Mesendoderm (in vitro differentiated cells): ENCODE measurements at regions not wholly inside any gene's neighbourhood (a gene's known extent, or its start where the extent isn't known, plus 50 kb on each side); places are given as distances from the start of the nearest gene placed in this dataset.
A peak's percentile ranks its signal among the peaks of the same experiment; 100 is the strongest.

Experiments
- DNase-seq: peaks from one replicate; pipeline ENCODE4 v3.0.0; 2013
- H2AK5ac ChIP-seq: 2 replicates; pipeline ENCODE4 v1.6.1; 2013; ENCODE audit warnings: low read length, inconsistent platforms
- H2BK120ac ChIP-seq: 2 replicates; pipeline ENCODE4 v1.6.1; 2013; ENCODE audit warnings: low read depth, mild to moderate bottlenecking, low read length, moderate library complexity, mixed read lengths
- H2BK15ac ChIP-seq: replicated peaks from 2 replicates; pipeline ENCODE4 v1.6.1; 2013; ENCODE audit warnings: low read depth, mild to moderate bottlenecking, moderate library complexity
- H2BK5ac ChIP-seq: 2 replicates; pipeline ENCODE4 v1.6.1; 2013; ENCODE audit warnings: low read length, inconsistent platforms
- H3K18ac ChIP-seq: 2 replicates; pipeline ENCODE4 v1.6.1; 2013; ENCODE audit warnings: mild to moderate bottlenecking, low read length, mixed read lengths
- H3K23ac ChIP-seq: one replicate; pipeline ENCODE4 v1.6.1; 2013; ENCODE audit warnings: low read length
- H3K27ac ChIP-seq: 2 replicates; pipeline ENCODE4 v1.5.1; 2013; ENCODE audit warnings: low read depth, mild to moderate bottlenecking, inconsistent platforms, low read length, moderate library complexity
- H3K27me3 ChIP-seq: 2 replicates; pipeline ENCODE4 v1.6.1; 2013; ENCODE audit warnings: low read length, control low read depth, mild to moderate bottlenecking, inconsistent platforms; ENCODE audit not compliant: insufficient read depth, poor library complexity
- H3K36me3 ChIP-seq: 2 replicates; pipeline ENCODE4 v1.6.1; 2013; ENCODE audit warnings: low read length, inconsistent platforms; ENCODE audit not compliant: control insufficient read depth, insufficient read depth
- H3K4ac ChIP-seq: one replicate; pipeline ENCODE4 v1.6.1; 2013; ENCODE audit warnings: low read depth, mild to moderate bottlenecking, low read length, moderate library complexity
- H3K4me1 ChIP-seq: 2 replicates; pipeline ENCODE4 v1.6.1; 2013; ENCODE audit warnings: low read depth, low read length, inconsistent platforms; ENCODE audit not compliant: control insufficient read depth
- H3K4me2 ChIP-seq: 2 replicates; pipeline ENCODE4 v1.6.1; 2013; ENCODE audit warnings: low read length
- H3K4me3 ChIP-seq: 2 replicates; pipeline ENCODE4 v1.5.1; 2013; ENCODE audit warnings: mild to moderate bottlenecking, low read length
- H3K56ac ChIP-seq: one replicate; pipeline ENCODE4 v1.6.1; 2013; ENCODE audit warnings: low read length
- H3K79me1 ChIP-seq: 2 replicates; pipeline ENCODE4 v1.6.1; 2013; ENCODE audit warnings: low read length, inconsistent platforms
- H3K79me2 ChIP-seq: 2 replicates; pipeline ENCODE4 v1.6.1; 2013; ENCODE audit warnings: mild to moderate bottlenecking, low read length; ENCODE audit not compliant: control insufficient read depth, insufficient read depth
- H3K9ac ChIP-seq: 2 replicates; pipeline ENCODE4 v1.6.1; 2013; ENCODE audit warnings: low read length, inconsistent platforms
- H4K5ac ChIP-seq: one replicate; pipeline ENCODE4 v1.6.1; 2013; ENCODE audit warnings: low read length
- H4K8ac ChIP-seq: one replicate; pipeline ENCODE4 v1.6.1; 2013; ENCODE audit warnings: low read depth, mild to moderate bottlenecking, control low read depth, low read length, moderate library complexity
- WGBS: extraction: QIAGEN DNeasy Blood & Tissue Kit; methylation state at CpG from one replicate; pipeline ENCODE4 v1.1.7; 2013; ENCODE audit warnings: low lambda C conversion rate, missing lambda C conversion rate; ENCODE audit not compliant: insufficient coverage; ENCODE audit errors: extremely low coverage; 5-methylcytosine and 5-hydroxymethylcytosine counted together

GRCh38 chr5:158143081-158143480 is 284.1 kb upstream of the CLINT1 start:
- H3K36me3 ChIP-seq, result no peaks in the 10 kb centered on the region
- no peak overlapping the region for H2BK5ac ChIP-seq
- no peak overlapping the region for H2BK120ac ChIP-seq
- no CpG with 5 or more reads among the region's 3 CpGs for WGBS
- H3K79me2 ChIP-seq, result no peaks in the 10 kb centered on the region
- H3K4me3 ChIP-seq, result no peak overlapping the region
- peak overlapping the region; percentile 36 for H2BK15ac ChIP-seq
- H3K27ac ChIP-seq, result no peak overlapping the region
- no peak overlapping the region for H3K23ac ChIP-seq
- H3K56ac ChIP-seq, result no peak overlapping the region
- no peaks in the 10 kb centered on the region for H3K79me1 ChIP-seq
- H3K18ac ChIP-seq, result no peak overlapping the region
- H3K9ac ChIP-seq, result no peak overlapping the region
- DNase-seq, result no peak
- H4K8ac ChIP-seq, result no peak overlapping the region
- H3K4me1 ChIP-seq, result peaks cover 4% of the 10 kb centered on the region
- no peak overlapping the region for H4K5ac ChIP-seq
- peak overlapping the region; percentile 36 for H3K4ac ChIP-seq
- no peak overlapping the region for H2AK5ac ChIP-seq
- no peak overlapping the region for H3K4me2 ChIP-seq
- no peaks in the 10 kb centered on the region for H3K27me3 ChIP-seq

DNA sequence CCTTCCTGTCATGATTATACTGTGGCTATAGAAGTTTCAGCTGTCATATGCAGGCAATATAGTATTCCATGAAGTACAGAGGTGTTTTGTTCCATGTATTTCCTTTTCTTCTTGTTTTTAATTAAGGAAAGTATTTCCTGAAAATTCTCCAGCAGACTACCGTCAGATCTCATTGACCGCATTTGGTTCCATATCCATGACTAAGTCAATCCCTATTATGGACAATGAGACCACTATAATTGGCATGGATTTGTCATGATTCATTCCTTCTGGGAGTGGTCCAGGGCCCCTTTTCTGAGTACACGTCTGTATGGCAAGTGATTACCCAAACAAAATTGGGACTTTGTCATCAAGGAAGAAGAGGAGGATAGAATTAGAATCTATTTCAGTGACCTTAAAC is 283.2 kb upstream of the CLINT1 start:
- no peak for DNase-seq
- no peak overlapping the region for H3K4me3 ChIP-seq
- H4K5ac ChIP-seq, result no peak overlapping the region
- no peak overlapping the region for H2BK15ac ChIP-seq
- H3K9ac ChIP-seq, result no peak overlapping the region
- no peak overlapping the region for H4K8ac ChIP-seq
- no peaks in the 10 kb centered on the region for H3K36me3 ChIP-seq
- no peak overlapping the region for H3K56ac ChIP-seq
- H3K4me2 ChIP-seq, result no peak overlapping the region
- no peak overlapping the region for H3K18ac ChIP-seq
- H3K79me2 ChIP-seq, result no peaks in the 10 kb centered on the region
- no peak overlapping the region for H3K23ac ChIP-seq
- no CpG with 5 or more reads among the region's 3 CpGs for WGBS
- H2BK120ac ChIP-seq, result no peak overlapping the region
- H3K4ac ChIP-seq, result no peak overlapping the region
- H3K27me3 ChIP-seq, result no peaks in the 10 kb centered on the region
- H3K79me1 ChIP-seq, result no peaks in the 10 kb centered on the region
- H2AK5ac ChIP-seq, result no peak overlapping the region
- no peak overlapping the region for H2BK5ac ChIP-seq
- no peak overlapping the region for H3K27ac ChIP-seq
- peaks cover 4% of the 10 kb centered on the region for H3K4me1 ChIP-seq

DNA sequence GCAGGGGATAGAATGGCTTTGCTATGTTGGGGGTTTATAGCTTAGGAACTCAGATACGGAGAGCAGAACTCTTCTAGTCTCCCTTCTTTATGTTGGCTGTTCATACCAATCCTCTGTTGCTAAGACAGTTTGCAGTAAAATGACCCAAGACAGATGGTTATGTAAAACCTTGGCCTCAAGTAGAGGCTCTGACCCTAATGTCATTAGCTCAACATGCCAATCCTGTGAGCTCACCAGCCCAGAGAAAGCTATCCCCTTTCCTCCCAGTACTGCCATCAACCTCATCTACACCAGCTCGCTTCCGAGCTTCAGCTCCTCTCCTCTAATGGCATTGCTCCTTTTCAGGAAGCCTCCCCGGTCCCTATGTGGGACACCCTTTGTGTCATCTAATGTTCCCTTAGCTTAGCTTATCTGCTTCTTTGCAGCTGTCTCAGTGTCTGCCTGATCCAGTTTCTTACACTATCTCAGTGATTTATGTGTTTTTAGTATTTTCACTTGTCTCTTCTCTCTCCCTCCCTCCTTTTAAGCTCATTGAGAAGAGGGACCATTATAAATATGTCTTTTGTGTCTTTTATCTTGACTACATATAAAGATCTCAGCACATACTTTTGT is 281.3 kb upstream of the CLINT1 start:
- H3K27me3 ChIP-seq, result no peaks in the 10 kb centered on the region
- no peak overlapping the region for H3K27ac ChIP-seq
- H3K4ac ChIP-seq, result no peak overlapping the region
- no peak overlapping the region for H3K4me2 ChIP-seq
- no peak overlapping the region for H2BK5ac ChIP-seq
- H3K4me1 ChIP-seq, result peaks cover 10% of the 10 kb centered on the region
- H2BK120ac ChIP-seq, result no peak overlapping the region
- no peak overlapping the region for H3K4me3 ChIP-seq
- H2BK15ac ChIP-seq, result peak overlapping the region; percentile 28
- H4K5ac ChIP-seq, result no peak overlapping the region
- no peak overlapping the region for H3K56ac ChIP-seq
- H3K79me1 ChIP-seq, result no peaks in the 10 kb centered on the region
- H3K36me3 ChIP-seq, result no peaks in the 10 kb centered on the region
- no peaks in the 10 kb centered on the region for H3K79me2 ChIP-seq
- no peak overlapping the region for H3K23ac ChIP-seq
- H3K9ac ChIP-seq, result no peak overlapping the region
- DNase-seq, result peak; percentile 91
- H2AK5ac ChIP-seq, result no peak overlapping the region
- no peak overlapping the region for H3K18ac ChIP-seq
- no peak overlapping the region for H4K8ac ChIP-seq
- WGBS, result no CpG with 5 or more reads among the region's 4 CpGs

- H3K79me2 ChIP-seq, result no peaks in the 10 kb centered on the region
- peak; percentile 70 for DNase-seq
- H4K8ac ChIP-seq, result no peak overlapping the region
- no peak overlapping the region for H2AK5ac ChIP-seq
- H3K27ac ChIP-seq, result no peak overlapping the region
- no peak overlapping the region for H3K4ac ChIP-seq
- no peak overlapping the region for H3K4me2 ChIP-seq
- H2BK15ac ChIP-seq, result no peak overlapping the region
- no peak overlapping the region for H3K9ac ChIP-seq
- H2BK5ac ChIP-seq, result no peak overlapping the region
- no peak overlapping the region for H3K23ac ChIP-seq
- no peak overlapping the region for H4K5ac ChIP-seq
- no peak overlapping the region for H2BK120ac ChIP-seq
- no peak overlapping the region for H3K18ac ChIP-seq
- H3K36me3 ChIP-seq, result no peaks in the 10 kb centered on the region
- no peak overlapping the region for H3K56ac ChIP-seq
- peaks cover 10% of the 10 kb centered on the region for H3K4me1 ChIP-seq
- H3K4me3 ChIP-seq, result no peak overlapping the region
- WGBS, result no CpG with 5 or more reads among the region's 4 CpGs
- H3K27me3 ChIP-seq, result no peaks in the 10 kb centered on the region
- H3K79me1 ChIP-seq, result no peaks in the 10 kb centered on the region
Observed at GRCh38 chr5:158139161-158139560, 280.2 kb upstream of the CLINT1 start.

- Histone ChIP-seq H3K36me3 (no peaks in the 10 kb centered on the region), H2BK15ac (no peak overlapping the region), H3K9ac (no peak overlapping the region), H3K4me2 (no peak overlapping the region), H2BK5ac (no peak overlapping the region), H3K56ac (peak overlapping the region; percentile 22), H3K79me2 (no peaks in the 10 kb centered on the region), H4K8ac (no peak overlapping the region), H3K4me3 (no peak overlapping the region), H3K79me1 (no peaks in the 10 kb centered on the region), H3K4ac (no peak overlapping the region), H3K18ac (no peak overlapping the region), H3K4me1 (peaks cover 10% of the 10 kb centered on the region), H3K27ac (no peak overlapping the region), H4K5ac (no peak overlapping the region), H3K27me3 (no peaks in the 10 kb centered on the region), H2AK5ac (no peak overlapping the region), H2BK120ac (no peak overlapping the region), H3K23ac (no peak overlapping the region)
- no CpG with 5 or more reads among the region's 4 CpGs for WGBS
- DNase-seq, result peak; percentile 96
Observed at GRCh38 chr5:158135682-158136179, 276.8 kb upstream of the CLINT1 start.

- no peak overlapping the region for H3K4me2 ChIP-seq
- no peaks in the 10 kb centered on the region for H3K36me3 ChIP-seq
- H3K56ac ChIP-seq, result no peak overlapping the region
- H4K8ac ChIP-seq, result no peak overlapping the region
- no peak overlapping the region for H3K9ac ChIP-seq
- no peak overlapping the region for H3K18ac ChIP-seq
- no peak for DNase-seq
- no peak overlapping the region for H3K4me3 ChIP-seq
- no peak overlapping the region for H2AK5ac ChIP-seq
- no peak overlapping the region for H4K5ac ChIP-seq
- H3K79me2 ChIP-seq, result no peaks in the 10 kb centered on the region
- no peak overlapping the region for H3K27ac ChIP-seq
- no CpG with 5 or more reads among the region's 1 CpG for WGBS
- peaks cover 6% of the 10 kb centered on the region for H3K4me1 ChIP-seq
- no peak overlapping the region for H3K23ac ChIP-seq
- no peak overlapping the region for H2BK15ac ChIP-seq
- no peak overlapping the region for H2BK120ac ChIP-seq
- no peak overlapping the region for H3K4ac ChIP-seq
- H3K27me3 ChIP-seq, result no peaks in the 10 kb centered on the region
- no peak overlapping the region for H2BK5ac ChIP-seq
- no peaks in the 10 kb centered on the region for H3K79me1 ChIP-seq
Observed at GRCh38 chr5:158133369-158133768, 274.4 kb upstream of the CLINT1 start.
